GM18870 (cell line): ENCODE measurements at regions not wholly inside any gene's neighbourhood (a gene's known extent, or its start where the extent isn't known, plus 50 kb on each side); places are given as distances from the start of the nearest gene placed in this dataset.
"Not testable (repeated sequence)": the region's sequence is repeated elsewhere in the genome, so short reads cannot be mapped to it uniquely, and the experiment has no call there.

ENCODE experiments used
- ATAC-seq: cut with Tn5 transposase; IDR thresholded peaks from one replicate; pipeline ENCODE4 v1.9.1; 2021; ENCODE audit warnings: moderate library complexity; ENCODE audit not compliant: unreplicated experiment

DNA sequence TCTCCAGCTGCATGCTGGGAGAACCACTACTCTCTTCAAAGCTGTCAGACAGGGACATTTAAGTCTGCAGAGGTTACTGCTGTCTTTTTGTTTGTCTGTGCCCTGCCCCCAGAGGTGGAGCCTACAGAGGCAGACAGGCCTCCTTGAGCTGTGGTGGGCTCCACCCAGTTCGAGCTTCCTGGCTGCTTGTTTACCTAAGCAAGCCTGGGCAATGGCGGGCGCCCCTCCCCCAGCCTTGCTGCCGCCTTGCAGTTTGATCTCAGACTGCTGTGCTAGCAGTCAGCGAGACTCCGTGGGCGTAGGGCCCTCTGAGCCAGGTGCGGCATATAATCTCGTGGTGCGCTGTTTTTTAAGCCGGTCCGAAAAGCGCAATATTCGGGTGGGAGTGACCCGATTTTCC is 215.0 kb downstream of the STIM2 start:
- ATAC-seq = not testable (repeated sequence)

- ATAC-seq = no peak
These were observed 218.4 kb downstream of the STIM2 start for GRCh38 chr4:27078934-27079455.

DNA sequence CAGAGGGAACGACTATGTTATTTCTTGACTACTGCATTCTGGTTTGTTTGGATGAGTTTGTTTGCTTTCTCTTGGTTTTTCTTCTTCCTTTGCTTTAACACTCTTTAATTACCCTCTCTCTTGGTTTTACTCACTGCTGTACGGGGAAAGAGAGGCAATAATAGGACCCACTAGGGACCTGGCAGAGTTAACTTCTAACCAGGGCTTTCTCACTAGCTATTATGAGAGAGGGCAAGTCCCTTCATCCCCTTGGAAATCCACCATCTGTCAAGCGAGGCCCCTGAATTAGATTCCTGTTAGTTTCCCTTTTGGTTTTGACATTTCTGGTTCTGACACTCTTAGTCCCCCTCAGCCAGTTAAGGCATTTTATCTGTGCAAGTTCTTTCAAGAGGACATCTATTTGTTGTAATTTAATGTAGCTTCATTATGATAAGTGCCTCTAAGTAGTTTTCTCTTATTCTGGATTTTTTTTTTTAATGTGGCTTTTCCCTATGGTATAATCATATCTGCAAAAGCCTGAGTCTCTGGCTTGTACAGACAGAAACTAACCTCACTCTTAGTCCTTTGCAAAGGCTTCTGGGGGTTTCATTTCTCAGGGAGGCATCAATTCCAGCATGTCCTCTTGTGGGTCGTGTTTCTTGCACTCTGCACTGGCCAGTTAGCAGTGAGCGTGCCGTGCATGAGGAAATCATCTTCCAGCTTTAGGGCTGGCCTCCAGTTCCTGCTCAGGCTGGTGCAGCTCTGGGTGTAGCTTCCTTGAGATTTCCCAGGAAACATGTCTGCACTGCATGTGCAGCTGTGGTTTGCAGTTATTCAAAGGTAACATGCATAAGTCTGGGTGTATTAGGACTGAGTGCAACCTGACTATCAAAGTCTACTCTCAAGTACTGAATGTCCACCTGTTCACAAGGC is 221.3 kb downstream of the STIM2 start:
- peak; percentile 71 for ATAC-seq

DNA sequence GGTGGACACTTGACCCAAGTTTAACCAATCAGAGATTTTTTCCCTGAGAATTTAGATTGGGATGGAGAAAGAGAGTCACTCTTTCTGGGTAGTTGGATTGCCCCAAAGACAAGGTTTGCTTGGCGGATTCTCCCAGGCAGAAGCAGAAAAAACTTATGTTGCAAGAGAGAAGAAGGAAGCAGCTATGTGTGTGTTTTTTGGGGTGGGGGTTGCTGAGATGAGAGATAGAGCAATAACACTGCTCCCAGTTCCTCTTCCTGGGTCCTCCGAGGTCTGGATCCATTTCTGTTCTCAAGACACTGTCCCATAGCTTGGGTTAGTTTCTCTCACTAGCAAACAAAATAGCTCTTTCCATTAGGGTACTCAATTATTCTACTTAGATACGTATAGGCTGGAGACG is 222.1 kb downstream of the STIM2 start:
- no peak for ATAC-seq

- no peak for ATAC-seq
These were observed 224.2 kb downstream of the STIM2 start for GRCh38 chr4:27084685-27085361.

DNA sequence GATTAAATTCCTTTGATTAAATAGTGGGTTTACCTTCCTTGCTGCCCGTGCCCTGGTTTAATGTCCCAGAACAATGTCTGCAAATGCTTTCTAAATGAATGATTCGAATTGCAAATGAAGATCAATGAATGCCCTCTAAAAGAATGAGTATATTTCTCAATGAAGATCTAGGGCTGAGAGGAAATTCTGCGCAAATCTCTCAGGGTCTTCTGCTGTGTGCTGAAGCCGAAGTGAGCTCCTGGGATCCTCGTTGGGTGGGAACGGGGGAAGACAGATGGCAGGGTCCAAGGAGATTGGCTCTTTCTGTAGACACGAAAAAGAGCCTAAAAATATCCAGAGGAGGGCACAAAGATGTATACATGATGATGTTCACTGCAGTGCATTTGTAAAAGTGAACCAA is 224.8 kb downstream of the STIM2 start:
- no peak for ATAC-seq

GRCh38 chr4:27087306-27088045 is 226.8 kb downstream of the STIM2 start:
- no peak for ATAC-seq

DNA sequence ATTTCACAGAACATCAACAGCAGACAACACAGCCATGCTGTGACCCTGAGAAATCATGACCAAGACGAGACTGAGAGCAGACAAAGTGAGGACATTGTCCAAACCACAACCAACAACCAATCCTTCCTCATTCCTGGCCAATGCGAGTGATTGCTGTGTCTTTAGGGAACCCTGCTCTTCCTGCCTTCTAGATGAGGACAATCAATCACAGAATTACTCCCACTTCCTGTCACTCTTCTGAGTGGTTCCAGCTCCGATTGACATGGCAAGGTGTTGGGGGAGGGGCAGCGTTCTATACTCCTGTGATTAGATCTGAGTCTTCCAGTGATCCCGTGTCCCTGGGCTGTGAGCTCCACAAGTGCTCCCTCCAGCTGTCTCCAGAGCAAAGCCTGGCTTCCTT is 227.8 kb downstream of the STIM2 start:
- no peak for ATAC-seq

GRCh38 chr4:27089186-27089585 is 228.5 kb downstream of the STIM2 start:
- no peak for ATAC-seq

- no peak for ATAC-seq
These were observed 229.8 kb downstream of the STIM2 start for GRCh38 chr4:27090406-27090805.

GRCh38 chr4:27094224-27094623 is 233.6 kb downstream of the STIM2 start:
- ATAC-seq = no peak

DNA sequence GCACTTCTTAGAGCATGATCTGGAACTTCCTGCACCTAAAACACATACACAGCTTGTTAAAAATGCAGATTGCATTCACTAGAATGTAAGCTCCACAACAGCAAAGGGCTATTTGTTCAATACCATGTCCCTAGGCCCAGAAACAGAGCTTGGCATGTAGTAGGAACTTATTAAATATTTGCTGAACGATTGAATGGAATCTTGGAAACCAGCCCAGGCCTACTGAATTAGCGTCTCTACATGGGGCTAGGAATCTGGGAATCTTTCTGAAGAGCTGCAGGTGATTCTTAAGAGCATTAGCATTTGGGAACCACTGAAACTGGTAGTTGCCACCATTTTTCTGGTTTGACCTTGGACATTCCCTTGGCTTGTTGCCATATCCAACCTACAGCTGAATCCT is 234.1 kb downstream of the STIM2 start:
- no peak for ATAC-seq

DNA sequence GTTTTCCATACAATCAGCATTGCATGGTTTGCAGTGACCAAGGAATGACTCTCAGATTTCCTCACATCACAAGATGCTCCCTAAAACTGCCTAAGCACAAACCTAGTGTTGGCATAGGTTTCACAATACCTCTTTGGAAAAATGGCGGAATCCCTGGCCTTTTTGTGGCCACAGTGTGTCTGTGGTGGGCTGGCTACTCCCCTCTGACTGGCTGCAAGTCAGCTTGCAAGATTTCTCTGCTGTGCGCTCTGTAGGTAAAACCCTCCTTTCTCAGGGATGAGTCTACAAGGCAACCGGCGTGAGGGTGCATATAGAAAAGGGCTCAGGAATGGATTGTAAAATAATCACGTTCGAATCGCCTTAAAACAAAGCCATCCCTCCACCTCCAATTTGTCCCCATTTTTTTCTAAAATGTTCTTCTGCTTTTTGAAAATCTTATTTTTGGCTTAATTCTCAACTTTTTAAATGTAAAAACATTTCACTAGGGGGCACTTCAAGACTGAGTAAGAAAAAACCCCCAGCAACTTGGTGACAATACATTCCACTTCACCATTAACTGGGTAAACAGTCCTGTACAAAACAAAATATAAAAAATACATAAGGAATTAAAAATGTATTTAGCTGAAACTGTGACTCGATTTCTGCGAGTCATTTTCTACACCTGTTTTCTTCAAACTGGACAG is 235.6 kb downstream of the STIM2 start:
- ATAC-seq = no peak

DNA sequence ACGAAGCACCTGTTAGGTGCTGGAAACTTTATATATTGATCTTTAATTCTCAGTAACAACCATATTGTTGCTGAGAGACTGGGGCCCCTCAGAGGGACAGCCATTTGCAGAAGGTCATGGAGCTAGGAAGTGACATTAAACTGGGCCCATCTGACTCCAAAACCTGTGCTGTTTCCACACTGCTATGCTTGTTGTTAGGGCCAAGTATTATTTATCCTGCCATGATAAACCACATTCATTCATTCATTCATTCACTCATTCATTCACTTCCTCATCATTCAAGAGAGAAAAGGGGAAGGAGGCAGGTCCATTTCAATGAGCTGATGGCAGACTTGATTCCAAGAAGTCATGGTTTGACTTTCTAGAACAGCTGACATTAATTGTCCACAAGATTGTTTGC is 237.4 kb downstream of the STIM2 start:
- no peak for ATAC-seq

GRCh38 chr4:27100713-27101112 is 240.1 kb downstream of the STIM2 start:
- no peak for ATAC-seq

DNA sequence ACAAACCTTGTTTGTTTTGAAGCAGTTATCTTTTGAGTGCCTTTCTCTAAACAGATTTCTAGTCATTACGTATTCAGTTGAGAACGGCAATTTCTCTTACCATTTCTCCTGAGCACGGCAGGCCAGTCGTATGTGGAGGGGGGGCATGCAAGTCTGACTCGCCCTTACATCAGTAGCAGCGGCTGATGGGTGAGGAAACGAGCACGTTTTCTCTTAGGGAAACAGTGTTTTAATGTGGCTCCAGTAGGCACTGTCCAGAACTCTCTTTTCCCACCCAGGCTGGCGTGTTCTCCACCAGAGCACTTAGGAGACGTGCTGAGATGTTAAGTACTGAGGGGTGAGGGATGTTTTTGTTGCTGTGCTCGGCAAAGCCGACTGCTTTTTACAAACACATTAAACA is 240.5 kb downstream of the STIM2 start:
- ATAC-seq = no peak

DNA sequence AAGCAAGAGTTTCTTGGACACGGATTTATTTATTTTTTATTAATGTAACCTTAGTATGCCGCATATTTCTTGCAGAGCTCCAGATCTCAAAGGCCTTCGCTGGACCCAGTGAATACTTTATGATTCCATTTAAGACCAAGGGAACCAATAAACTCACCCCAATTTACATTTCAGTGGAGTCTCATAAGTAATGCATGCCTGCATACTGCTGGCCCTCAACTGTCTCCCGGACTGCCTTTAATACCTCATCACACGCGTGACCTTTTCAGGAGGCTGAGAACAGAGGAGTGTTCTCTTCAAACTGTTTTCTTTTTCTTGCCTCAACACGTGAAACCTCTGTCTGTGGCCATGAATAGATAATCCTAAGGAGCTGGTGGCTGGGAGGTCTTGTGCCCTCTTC is 240.9 kb downstream of the STIM2 start:
- no peak for ATAC-seq

GRCh38 chr4:27111627-27112026 is 251.0 kb downstream of the STIM2 start:
- no peak for ATAC-seq

DNA sequence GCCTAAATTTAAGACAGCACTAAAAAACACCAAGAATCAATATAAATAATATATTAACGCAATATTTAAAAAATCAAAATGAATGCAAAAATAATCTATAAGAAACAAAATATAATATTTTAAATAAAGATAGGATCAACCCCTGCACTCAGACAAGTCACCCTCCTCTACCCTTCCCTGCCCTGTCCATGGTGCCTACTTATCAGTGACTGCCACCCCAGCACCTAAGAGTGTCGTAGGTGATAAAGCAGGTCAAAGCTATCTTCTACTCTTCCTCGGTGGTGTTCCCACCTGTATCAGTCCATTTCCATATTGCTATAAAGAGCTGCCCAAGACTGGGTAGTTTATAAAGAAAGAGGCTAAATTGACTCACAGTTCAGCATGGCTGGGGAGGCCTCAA is 251.9 kb downstream of the STIM2 start:
- ATAC-seq = no peak

GRCh38 chr4:27115221-27115620 is 254.6 kb downstream of the STIM2 start:
- ATAC-seq = no peak

- ATAC-seq = no peak
These were observed 256.8 kb downstream of the STIM2 start for GRCh38 chr4:27117453-27117852.
